SK-N-SH treated with all-trans-retinoic acid at 6 μM for 48 hours (cell line): ENCODE measurements at regions not wholly inside any gene's neighbourhood (a gene's known extent, or its start where the extent isn't known, plus 50 kb on each side); places are given as distances from the start of the nearest gene placed in this dataset.

ENCODE experiments used
- ATAC-seq: fragments of 200-7000 bp; cut with Tn5 transposase; 3 replicates; pipeline ENCODE4 v1.9.1; 2020; ENCODE audit warnings: mild to moderate bottlenecking, moderate library complexity
- ARNTL ChIP-seq: fragments of 450-650 bp; formaldehyde crosslinking; IDR thresholded peaks from 2 replicates; pipeline ENCODE4 v1.5.0; 2020; ENCODE audit warnings: low read depth, mild to moderate bottlenecking, moderate library complexity, borderline replicate concordance
- BACH2 ChIP-seq: fragments of 250-450 bp; sonication (Bioruptor Pico); IDR thresholded peaks from 2 replicates; pipeline ENCODE4 v1.9.0; 2021; ENCODE audit warnings: mild to moderate bottlenecking, borderline replicate concordance
- CSDC2 ChIP-seq: fragments of 250-450 bp; sonication (Bioruptor Pico); IDR thresholded peaks from 2 replicates; pipeline ENCODE4 v1.5.0; 2020; ENCODE audit warnings: mild to moderate bottlenecking, moderate library complexity
- ESRRG ChIP-seq: fragments of 250-450 bp; sonication (Bioruptor Pico); IDR thresholded peaks from 2 replicates; pipeline ENCODE4 v1.6.1; 2021; ENCODE audit warnings: mild to moderate bottlenecking
- GLIS3 ChIP-seq: fragments of 250-450 bp; sonication (Bioruptor Pico); IDR thresholded peaks from 2 replicates; pipeline ENCODE4 v1.5.0; 2020; ENCODE audit warnings: mild to moderate bottlenecking, moderate library complexity
- ISL1 ChIP-seq: fragments of 250-450 bp; sonication (Bioruptor Pico); IDR thresholded peaks from 2 replicates; pipeline ENCODE4 v2.1.2; 2022; ENCODE audit warnings: mild to moderate bottlenecking, moderate library complexity
- OSR1 ChIP-seq: fragments of 250-450 bp; sonication (Bioruptor Pico); IDR thresholded peaks from 2 replicates; pipeline ENCODE4 v1.8.0; 2022; ENCODE audit warnings: moderate library complexity, mild to moderate bottlenecking, inconsistent platforms
- PPARA ChIP-seq: fragments of 250-450 bp; sonication (Bioruptor Pico); IDR thresholded peaks from 2 replicates; pipeline ENCODE4 v1.5.0; 2020; ENCODE audit warnings: mild to moderate bottlenecking, borderline replicate concordance
- SNAI2 ChIP-seq: fragments of 250-450 bp; sonication (Bioruptor Pico); IDR thresholded peaks from 2 replicates; pipeline ENCODE4 v1.5.0; 2020; ENCODE audit warnings: mild to moderate bottlenecking, moderate library complexity
- TCF4 ChIP-seq: fragments of 250-450 bp; sonication (Bioruptor Pico); IDR thresholded peaks from 2 replicates; pipeline ENCODE4 v1.8.0; 2021; ENCODE audit warnings: mild to moderate bottlenecking, moderate library complexity, borderline replicate concordance
- TOX ChIP-seq: fragments of 250-450 bp; sonication (Bioruptor Pico); IDR thresholded peaks from 2 replicates; pipeline ENCODE4 v1.8.0; 2021; ENCODE audit warnings: mild to moderate bottlenecking, moderate library complexity, borderline replicate concordance
- ZC3H10 ChIP-seq: fragments of 250-450 bp; sonication (Bioruptor Pico); IDR thresholded peaks from 2 replicates; pipeline ENCODE4 v1.5.1; 2021; ENCODE audit warnings: mild to moderate bottlenecking, moderate library complexity
- ZFP3 ChIP-seq: fragments of 250-450 bp; sonication (Bioruptor Pico); IDR thresholded peaks from 2 replicates; pipeline ENCODE4 v1.5.0; 2020; ENCODE audit warnings: mild to moderate bottlenecking, moderate library complexity
- ZFP30 ChIP-seq: fragments of 450-650 bp; formaldehyde crosslinking; IDR thresholded peaks from 2 replicates; pipeline ENCODE4 v1.5.0; 2022; ENCODE audit warnings: mild to moderate bottlenecking, moderate library complexity
- ZNF565 ChIP-seq: fragments of 450-650 bp; formaldehyde crosslinking; conservative IDR thresholded peaks from 2 replicates; pipeline ENCODE4 v1.5.0; 2020; ENCODE audit warnings: low read depth, mild to moderate bottlenecking, moderate library complexity
- ZNF70 ChIP-seq: fragments of 450-650 bp; formaldehyde crosslinking; IDR thresholded peaks from 2 replicates; pipeline ENCODE4 v1.5.0; 2020; ENCODE audit warnings: mild to moderate bottlenecking, moderate library complexity
- ZNF8 ChIP-seq: fragments of 450-650 bp; formaldehyde crosslinking; IDR thresholded peaks from 2 replicates; pipeline ENCODE4 v1.5.0; 2020; ENCODE audit warnings: mild to moderate bottlenecking, moderate library complexity
- TF ChIP-seq, protein P1 (sequence below): fragments of 250-450 bp; sonication (Bioruptor Pico); IDR thresholded peaks from 2 replicates; pipeline ENCODE4 v1.5.0; 2020; ENCODE audit warnings: mild to moderate bottlenecking, moderate library complexity
- TF ChIP-seq, protein P2 (sequence below): fragments of 250-450 bp; sonication (Bioruptor Pico); IDR thresholded peaks from 2 replicates; pipeline ENCODE4 v1.5.1; 2020; ENCODE audit warnings: low read depth, mild to moderate bottlenecking, moderate library complexity
- TF ChIP-seq, protein P3 (sequence below): fragments of 250-450 bp; sonication (Bioruptor Pico); IDR thresholded peaks from 2 replicates; pipeline ENCODE4 v1.5.1; 2021; ENCODE audit warnings: mild to moderate bottlenecking, moderate library complexity
- TF ChIP-seq, protein P4 (sequence below): fragments of 250-450 bp; sonication (Bioruptor Pico); IDR thresholded peaks from 2 replicates; pipeline ENCODE4 v1.8.0; 2021; ENCODE audit warnings: low read depth, mild to moderate bottlenecking, moderate library complexity, borderline replicate concordance
- TF ChIP-seq, protein P5 (sequence below): fragments of 250-450 bp; sonication (Bioruptor Pico); IDR thresholded peaks from 2 replicates; pipeline ENCODE4 v1.8.0; 2020; ENCODE audit warnings: mild to moderate bottlenecking, moderate library complexity, borderline replicate concordance

DNA sequence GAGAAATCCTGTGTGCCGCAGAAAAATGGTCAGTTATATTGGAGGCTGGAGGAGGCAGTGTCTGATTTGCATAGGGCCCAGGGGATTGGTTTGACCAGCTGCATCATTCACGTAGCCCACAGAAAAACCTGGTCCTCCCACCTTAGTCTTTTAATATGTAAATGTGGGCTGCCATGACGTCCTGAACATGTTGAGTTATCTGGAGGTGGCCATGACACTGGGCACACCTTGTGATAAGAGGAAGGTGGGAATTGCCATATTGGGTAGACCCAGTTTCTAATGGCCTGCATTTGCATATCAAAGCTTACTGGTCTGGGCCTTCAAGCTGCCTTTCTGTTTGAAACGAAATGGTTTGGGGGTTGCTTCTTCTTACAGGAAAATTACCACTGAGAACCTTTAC, 162.2 kb downstream of the AHR start:
- no peak for ATAC-seq
- TF ChIP-seq, protein P1, sequence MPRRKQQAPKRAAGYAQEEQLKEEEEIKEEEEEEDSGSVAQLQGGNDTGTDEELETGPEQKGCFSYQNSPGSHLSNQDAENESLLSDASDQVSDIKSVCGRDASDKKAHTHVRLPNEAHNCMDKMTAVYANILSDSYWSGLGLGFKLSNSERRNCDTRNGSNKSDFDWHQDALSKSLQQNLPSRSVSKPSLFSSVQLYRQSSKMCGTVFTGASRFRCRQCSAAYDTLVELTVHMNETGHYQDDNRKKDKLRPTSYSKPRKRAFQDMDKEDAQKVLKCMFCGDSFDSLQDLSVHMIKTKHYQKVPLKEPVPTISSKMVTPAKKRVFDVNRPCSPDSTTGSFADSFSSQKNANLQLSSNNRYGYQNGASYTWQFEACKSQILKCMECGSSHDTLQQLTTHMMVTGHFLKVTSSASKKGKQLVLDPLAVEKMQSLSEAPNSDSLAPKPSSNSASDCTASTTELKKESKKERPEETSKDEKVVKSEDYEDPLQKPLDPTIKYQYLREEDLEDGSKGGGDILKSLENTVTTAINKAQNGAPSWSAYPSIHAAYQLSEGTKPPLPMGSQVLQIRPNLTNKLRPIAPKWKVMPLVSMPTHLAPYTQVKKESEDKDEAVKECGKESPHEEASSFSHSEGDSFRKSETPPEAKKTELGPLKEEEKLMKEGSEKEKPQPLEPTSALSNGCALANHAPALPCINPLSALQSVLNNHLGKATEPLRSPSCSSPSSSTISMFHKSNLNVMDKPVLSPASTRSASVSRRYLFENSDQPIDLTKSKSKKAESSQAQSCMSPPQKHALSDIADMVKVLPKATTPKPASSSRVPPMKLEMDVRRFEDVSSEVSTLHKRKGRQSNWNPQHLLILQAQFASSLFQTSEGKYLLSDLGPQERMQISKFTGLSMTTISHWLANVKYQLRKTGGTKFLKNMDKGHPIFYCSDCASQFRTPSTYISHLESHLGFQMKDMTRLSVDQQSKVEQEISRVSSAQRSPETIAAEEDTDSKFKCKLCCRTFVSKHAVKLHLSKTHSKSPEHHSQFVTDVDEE (CRISPR knock-in tag) = no peak
- no peak for TF ChIP-seq ZNF8 (CRISPR knock-in tag)
- TF ChIP-seq, protein P2, sequence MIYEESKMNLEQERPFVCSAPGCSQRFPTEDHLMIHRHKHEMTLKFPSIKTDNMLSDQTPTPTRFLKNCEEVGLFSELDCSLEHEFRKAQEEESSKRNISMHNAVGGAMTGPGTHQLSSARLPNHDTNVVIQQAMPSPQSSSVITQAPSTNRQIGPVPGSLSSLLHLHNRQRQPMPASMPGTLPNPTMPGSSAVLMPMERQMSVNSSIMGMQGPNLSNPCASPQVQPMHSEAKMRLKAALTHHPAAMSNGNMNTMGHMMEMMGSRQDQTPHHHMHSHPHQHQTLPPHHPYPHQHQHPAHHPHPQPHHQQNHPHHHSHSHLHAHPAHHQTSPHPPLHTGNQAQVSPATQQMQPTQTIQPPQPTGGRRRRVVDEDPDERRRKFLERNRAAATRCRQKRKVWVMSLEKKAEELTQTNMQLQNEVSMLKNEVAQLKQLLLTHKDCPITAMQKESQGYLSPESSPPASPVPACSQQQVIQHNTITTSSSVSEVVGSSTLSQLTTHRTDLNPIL = no peak
- TF ChIP-seq ZFP3 (CRISPR knock-in tag) = no peak
- TF ChIP-seq ZC3H10 (CRISPR knock-in tag) = no peak
- no peak for TF ChIP-seq BACH2
- no peak for TF ChIP-seq ISL1
- no peak for TF ChIP-seq TOX
- no peak for TF ChIP-seq TCF4
- no peak for TF ChIP-seq OSR1 (CRISPR knock-in tag)
- TF ChIP-seq ARNTL (CRISPR knock-in tag) = no peak
- no peak for TF ChIP-seq ZFP30 (CRISPR knock-in tag)
- no peak for TF ChIP-seq SNAI2 (CRISPR knock-in tag)
- TF ChIP-seq, protein P3, sequence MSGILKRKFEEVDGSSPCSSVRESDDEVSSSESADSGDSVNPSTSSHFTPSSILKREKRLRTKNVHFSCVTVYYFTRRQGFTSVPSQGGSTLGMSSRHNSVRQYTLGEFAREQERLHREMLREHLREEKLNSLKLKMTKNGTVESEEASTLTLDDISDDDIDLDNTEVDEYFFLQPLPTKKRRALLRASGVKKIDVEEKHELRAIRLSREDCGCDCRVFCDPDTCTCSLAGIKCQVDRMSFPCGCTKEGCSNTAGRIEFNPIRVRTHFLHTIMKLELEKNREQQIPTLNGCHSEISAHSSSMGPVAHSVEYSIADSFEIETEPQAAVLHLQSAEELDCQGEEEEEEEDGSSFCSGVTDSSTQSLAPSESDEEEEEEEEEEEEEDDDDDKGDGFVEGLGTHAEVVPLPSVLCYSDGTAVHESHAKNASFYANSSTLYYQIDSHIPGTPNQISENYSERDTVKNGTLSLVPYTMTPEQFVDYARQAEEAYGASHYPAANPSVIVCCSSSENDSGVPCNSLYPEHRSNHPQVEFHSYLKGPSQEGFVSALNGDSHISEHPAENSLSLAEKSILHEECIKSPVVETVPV = no peak
- TF ChIP-seq ZNF70 (CRISPR knock-in tag) = no peak
- TF ChIP-seq, protein P4, sequence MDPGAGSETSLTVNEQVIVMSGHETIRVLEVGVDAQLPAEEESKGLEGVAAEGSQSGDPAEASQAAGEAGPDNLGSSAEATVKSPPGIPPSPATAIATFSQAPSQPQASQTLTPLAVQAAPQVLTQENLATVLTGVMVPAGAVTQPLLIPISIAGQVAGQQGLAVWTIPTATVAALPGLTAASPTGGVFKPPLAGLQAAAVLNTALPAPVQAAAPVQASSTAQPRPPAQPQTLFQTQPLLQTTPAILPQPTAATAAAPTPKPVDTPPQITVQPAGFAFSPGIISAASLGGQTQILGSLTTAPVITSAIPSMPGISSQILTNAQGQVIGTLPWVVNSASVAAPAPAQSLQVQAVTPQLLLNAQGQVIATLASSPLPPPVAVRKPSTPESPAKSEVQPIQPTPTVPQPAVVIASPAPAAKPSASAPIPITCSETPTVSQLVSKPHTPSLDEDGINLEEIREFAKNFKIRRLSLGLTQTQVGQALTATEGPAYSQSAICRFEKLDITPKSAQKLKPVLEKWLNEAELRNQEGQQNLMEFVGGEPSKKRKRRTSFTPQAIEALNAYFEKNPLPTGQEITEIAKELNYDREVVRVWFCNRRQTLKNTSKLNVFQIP (CRISPR knock-in tag) = no peak

DNA sequence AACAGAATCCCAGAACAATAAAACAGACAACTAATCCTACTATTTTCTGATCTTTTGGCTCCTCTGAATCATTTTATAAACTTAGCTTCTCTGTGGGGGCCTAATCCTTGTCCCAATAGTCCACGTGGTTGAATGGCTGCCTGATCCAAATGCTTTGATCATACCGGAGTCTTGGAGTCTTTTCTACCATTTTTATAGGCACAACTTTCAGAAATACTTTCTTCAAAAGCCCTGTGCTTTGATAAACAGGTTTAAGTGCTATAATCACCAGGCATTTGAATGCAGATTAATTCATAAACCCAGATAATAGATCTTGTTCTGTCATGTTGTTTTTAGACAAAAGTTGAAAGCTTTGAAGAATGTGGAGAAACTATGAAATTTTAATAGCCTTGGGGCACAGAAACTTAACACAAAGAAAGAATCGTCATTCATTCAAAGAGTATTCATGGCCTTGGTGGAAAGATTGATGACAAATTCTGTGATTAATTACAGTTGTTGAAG, 163.7 kb downstream of the AHR start:
- TF ChIP-seq ISL1 (no peak), ARNTL (CRISPR knock-in tag) (no peak), ZFP30 (CRISPR knock-in tag) (no peak), TOX (no peak), ESRRG (no peak), ZNF70 (CRISPR knock-in tag) (no peak), ZNF565 (no peak), TCF4 (no peak), PPARA (CRISPR knock-in tag) (no peak), ZNF8 (CRISPR knock-in tag) (no peak), SNAI2 (CRISPR knock-in tag) (no peak), ZC3H10 (CRISPR knock-in tag) (no peak), OSR1 (CRISPR knock-in tag) (no peak), ZFP3 (CRISPR knock-in tag) (no peak), CSDC2 (CRISPR knock-in tag) (no peak), GLIS3 (CRISPR knock-in tag) (no peak)
- TF ChIP-seq, protein P3 = no peak
- TF ChIP-seq, protein P1 (CRISPR knock-in tag) = no peak
- TF ChIP-seq, protein P4 (CRISPR knock-in tag) = no peak
- TF ChIP-seq, protein P5, sequence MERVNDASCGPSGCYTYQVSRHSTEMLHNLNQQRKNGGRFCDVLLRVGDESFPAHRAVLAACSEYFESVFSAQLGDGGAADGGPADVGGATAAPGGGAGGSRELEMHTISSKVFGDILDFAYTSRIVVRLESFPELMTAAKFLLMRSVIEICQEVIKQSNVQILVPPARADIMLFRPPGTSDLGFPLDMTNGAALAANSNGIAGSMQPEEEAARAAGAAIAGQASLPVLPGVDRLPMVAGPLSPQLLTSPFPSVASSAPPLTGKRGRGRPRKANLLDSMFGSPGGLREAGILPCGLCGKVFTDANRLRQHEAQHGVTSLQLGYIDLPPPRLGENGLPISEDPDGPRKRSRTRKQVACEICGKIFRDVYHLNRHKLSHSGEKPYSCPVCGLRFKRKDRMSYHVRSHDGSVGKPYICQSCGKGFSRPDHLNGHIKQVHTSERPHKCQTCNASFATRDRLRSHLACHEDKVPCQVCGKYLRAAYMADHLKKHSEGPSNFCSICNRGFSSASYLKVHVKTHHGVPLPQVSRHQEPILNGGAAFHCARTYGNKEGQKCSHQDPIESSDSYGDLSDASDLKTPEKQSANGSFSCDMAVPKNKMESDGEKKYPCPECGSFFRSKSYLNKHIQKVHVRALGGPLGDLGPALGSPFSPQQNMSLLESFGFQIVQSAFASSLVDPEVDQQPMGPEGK (CRISPR knock-in tag) = no peak
- no peak for ATAC-seq
